ENCODE measurements at regions not wholly inside any gene's neighbourhood (a gene's known extent, or its start where the extent isn't known, plus 50 kb on each side); places are given as distances from the start of the nearest gene placed in this dataset.

DNA sequence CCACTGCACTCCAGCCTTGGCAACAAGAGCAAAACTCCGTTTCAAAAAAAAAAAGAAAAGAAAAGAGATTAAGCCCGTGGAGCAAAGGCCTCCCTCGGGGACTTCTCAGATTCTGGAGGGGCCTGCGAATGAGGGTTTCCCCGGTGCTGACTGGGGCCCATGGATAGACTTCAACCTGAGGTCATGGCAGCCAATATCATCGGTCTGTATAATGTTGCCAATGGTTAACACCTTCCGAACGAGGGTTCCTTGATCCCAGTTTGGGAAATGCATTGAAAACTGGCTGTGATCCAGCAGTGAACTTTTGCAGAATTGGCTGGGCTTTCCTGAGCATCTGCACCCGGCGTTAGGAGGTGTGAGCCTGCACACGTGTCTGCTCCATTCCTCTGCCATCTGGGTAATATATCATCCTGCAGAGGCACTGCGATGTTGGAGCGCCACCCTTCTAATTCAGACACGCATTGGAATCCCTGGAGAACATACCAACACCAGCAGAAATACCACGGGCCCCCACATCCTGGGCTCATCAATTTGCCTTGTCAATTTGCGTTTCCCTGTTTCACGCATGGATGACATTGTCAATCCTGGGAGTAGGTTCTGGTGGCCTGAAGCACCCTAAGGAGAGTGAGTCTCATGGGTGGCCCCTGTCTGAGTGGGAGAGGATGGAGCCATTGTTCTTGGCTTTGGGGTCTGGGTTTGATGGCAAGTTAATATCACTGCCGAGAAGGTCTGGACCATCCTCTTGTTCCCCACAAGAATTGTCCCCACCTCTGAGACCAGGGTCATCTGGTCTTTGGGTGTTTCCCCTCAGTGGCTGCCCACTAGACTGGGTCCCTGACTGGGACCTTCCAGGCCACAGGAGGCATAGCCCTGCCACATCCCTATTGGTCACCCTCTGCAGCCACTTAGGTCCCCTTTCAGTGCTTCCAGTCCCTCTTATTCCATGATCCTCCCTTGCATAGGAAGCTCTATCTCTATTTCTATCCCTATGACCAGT, 441.0 kb downstream of the PTPRU start:
- H3K36me3 ChIP-seq: no peaks in the 10 kb centered on the region
- 47 to 50% (median 49%) methylated on average over 18 of the region's 18 CpGs for WGBS, 3 donors
- H3K27me3 ChIP-seq: no peaks in the 10 kb centered on the region
- H3K27ac ChIP-seq: no peak overlapping the region
- no peaks in the 10 kb centered on the region for H3K9me3 ChIP-seq
- H3K4me1 ChIP-seq (ENCODE audit: insufficient read depth): no peaks in the 10 kb centered on the region
- TF ChIP-seq EP300 (IDR thresholded peaks at IDR 0.05) (no peak), POLR2A (IDR thresholded peaks at IDR 0.05) (no peak)
- TF ChIP-seq, protein P1, sequence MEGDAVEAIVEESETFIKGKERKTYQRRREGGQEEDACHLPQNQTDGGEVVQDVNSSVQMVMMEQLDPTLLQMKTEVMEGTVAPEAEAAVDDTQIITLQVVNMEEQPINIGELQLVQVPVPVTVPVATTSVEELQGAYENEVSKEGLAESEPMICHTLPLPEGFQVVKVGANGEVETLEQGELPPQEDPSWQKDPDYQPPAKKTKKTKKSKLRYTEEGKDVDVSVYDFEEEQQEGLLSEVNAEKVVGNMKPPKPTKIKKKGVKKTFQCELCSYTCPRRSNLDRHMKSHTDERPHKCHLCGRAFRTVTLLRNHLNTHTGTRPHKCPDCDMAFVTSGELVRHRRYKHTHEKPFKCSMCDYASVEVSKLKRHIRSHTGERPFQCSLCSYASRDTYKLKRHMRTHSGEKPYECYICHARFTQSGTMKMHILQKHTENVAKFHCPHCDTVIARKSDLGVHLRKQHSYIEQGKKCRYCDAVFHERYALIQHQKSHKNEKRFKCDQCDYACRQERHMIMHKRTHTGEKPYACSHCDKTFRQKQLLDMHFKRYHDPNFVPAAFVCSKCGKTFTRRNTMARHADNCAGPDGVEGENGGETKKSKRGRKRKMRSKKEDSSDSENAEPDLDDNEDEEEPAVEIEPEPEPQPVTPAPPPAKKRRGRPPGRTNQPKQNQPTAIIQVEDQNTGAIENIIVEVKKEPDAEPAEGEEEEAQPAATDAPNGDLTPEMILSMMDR (IDR thresholded peaks at IDR 0.05): no peak
- intact Hi-C loops (cut with DNase I): no loop called here
- DNase-seq: no peak
- no peak overlapping the region for H3K4me3 ChIP-seq

DNA sequence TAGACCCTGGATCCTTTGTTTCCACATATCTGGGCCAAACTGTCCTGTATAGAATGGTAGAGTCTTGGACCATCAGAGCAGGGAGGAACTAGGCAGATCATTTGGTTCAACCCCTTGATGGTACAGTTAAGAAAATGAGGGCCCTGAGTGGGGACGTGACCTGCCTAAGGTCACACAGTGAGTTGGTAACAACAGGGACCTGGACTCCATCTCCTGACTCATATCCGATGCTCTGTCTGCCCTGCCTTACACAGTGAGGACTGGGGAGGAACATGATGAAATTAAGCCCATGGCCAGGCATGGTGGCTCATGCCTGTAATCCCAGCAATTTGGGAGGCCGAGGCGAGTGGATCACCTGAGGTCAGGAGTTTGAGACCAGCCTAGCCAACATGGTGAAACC, 440.2 kb downstream of the PTPRU start:
- peak in 1 of 5 donors; percentile 1 for DNase-seq
- WGBS, 3 donors: 47 to 77% (median 77%) methylated on average over 3 to 4 of the region's 4 CpGs
- Histone ChIP-seq H3K4me3 (no peak overlapping the region), H3K36me3 (no peaks in the 10 kb centered on the region), H3K27ac (no peak overlapping the region), H3K4me1 (ENCODE audit: insufficient read depth) (no peaks in the 10 kb centered on the region), H3K9me3 (no peaks in the 10 kb centered on the region), H3K27me3 (no peaks in the 10 kb centered on the region)
- TF ChIP-seq POLR2A (IDR thresholded peaks at IDR 0.05) (no peak), EP300 (IDR thresholded peaks at IDR 0.05) (no peak)
- TF ChIP-seq, protein P1 (IDR thresholded peaks at IDR 0.05): no peak
- intact Hi-C loops (cut with DNase I): no loop called here

DNA sequence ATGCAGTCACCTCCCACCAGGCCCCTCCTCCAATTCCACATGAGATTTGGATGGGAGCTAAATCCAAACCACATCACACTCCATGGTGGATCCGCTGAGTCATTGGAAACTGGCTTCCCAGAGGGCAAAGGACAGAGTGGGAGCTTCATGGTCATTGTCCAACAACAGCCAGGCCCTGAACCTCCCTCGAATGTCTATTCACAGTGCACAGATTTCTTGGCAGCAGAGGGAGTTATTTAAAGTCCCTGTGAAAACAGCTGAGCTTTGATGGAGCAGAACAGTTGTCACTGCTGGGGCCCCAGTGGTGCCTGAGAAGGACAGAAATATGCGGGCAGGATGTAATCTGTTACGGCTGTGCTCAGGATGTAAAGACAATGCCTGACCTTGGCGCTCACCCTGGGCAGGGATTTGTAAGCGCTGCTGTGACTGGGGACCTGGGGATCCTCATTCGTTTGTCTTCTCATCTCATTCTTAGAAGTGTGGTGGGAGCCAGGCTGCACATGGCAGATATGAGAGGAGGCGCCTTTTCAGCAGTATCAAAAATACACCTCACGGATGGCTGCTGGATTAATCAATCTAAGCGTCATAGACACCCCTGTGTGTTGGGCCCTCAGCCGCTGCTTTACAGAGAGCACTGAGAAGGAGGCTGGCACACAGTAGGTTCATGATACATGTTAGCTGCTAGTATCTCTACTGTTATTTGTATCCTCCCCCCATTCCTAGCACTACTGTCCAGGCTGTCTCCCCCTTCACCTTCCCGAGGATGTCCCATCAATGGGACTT, 439.4 kb downstream of the PTPRU start:
- TF ChIP-seq POLR2A (IDR thresholded peaks at IDR 0.05) (no peak), EP300 (IDR thresholded peaks at IDR 0.05) (no peak)
- TF ChIP-seq, protein P1 (IDR thresholded peaks at IDR 0.05): no peak
- H3K9me3 ChIP-seq: no peaks in the 10 kb centered on the region
- 50 to 68% (median 56%) methylated on average over 12 of the region's 12 CpGs for WGBS, 3 donors
- no peaks in the 10 kb centered on the region for H3K27me3 ChIP-seq
- H3K4me1 ChIP-seq (ENCODE audit: insufficient read depth): no peaks in the 10 kb centered on the region
- no peak overlapping the region for H3K4me3 ChIP-seq
- no peak for DNase-seq
- no peak overlapping the region for H3K27ac ChIP-seq
- no peaks in the 10 kb centered on the region for H3K36me3 ChIP-seq
- intact Hi-C loops (cut with DNase I): no loop called here

DNA sequence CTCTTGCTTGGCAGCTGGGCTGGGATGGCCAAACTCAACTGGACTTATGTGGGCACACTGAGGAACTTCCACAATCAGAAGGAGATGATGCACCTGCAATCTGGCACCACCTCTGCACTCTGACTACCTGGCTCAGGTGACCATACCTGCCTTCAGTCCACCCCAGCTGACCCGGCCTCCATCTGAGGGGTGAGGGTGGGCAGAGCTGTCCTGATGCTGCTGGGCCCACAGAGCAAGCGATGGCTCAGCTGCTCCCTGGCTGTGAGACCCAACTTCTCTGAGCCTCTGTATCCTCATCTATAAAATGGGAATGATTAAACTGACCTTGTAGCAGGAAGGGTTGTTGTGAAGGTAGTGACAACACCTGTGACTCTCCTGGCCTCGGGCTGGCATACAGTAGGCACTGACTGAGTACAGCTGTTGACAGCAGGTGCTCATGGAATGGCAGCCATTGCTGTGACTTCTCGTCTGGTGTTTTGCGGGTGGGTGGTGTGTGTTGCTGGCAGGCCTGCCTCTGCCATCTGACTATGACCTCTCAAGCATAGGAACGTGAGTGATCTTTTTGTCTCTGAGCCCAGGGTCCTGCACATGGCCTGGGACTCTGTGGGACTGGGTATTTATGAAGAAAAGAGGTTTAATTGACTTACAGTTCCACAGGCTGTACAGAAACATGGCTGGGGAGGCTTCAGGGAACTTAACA, 438.5 kb downstream of the PTPRU start:
- no peaks in the 10 kb centered on the region for H3K4me1 ChIP-seq (ENCODE audit: insufficient read depth)
- no peak overlapping the region for H3K4me3 ChIP-seq
- DNase-seq: peak in 1 of 5 donors; percentile 1
- 93 to 95% (median 94%) methylated on average over 6 of the region's 6 CpGs for WGBS, 3 donors
- TF ChIP-seq POLR2A (IDR thresholded peaks at IDR 0.05) (no peak), EP300 (IDR thresholded peaks at IDR 0.05) (no peak)
- TF ChIP-seq, protein P1 (IDR thresholded peaks at IDR 0.05): no peak
- H3K9me3 ChIP-seq: no peaks in the 10 kb centered on the region
- no peak overlapping the region for H3K27ac ChIP-seq
- no peaks in the 10 kb centered on the region for H3K27me3 ChIP-seq
- no peaks in the 10 kb centered on the region for H3K36me3 ChIP-seq
- intact Hi-C loops (cut with DNase I): no loop called here

Measured in ovary (tissue), 7 donors.